HT-29 (cell line): ENCODE measurements at regions not wholly inside any gene's neighbourhood (a gene's known extent, or its start where the extent isn't known, plus 50 kb on each side); places are given as distances from the start of the nearest gene placed in this dataset.
"Not testable (repeated sequence)": the region's sequence is repeated elsewhere in the genome, so short reads cannot be mapped to it uniquely, and the experiment has no call there.

Experiments
- DNase-seq: peaks from one replicate; pipeline ENCODE4 v3.0.0-alpha.2; 2015; ENCODE audit warnings: low spot score

DNA sequence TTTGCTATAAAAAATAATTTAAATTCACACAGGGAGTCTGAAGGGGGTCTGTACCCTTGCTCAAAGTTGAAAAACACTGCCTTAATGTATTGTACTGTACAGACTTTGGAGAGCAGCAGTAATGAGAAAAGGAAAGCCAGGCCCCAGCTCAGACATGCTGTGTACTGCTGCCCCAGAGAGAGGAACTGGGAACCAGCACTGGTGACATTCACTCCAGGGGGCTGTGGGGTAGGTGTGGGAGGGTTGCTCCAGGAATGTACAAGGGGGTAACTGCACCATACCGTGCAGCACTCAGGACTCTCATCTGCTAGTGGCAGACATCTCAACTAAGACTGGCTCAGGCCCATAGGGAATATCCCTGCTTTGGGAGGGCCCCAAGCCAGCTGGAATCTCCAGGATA lies 146.0 kb upstream of the RMP24 start:
- no peak for DNase-seq

DNA sequence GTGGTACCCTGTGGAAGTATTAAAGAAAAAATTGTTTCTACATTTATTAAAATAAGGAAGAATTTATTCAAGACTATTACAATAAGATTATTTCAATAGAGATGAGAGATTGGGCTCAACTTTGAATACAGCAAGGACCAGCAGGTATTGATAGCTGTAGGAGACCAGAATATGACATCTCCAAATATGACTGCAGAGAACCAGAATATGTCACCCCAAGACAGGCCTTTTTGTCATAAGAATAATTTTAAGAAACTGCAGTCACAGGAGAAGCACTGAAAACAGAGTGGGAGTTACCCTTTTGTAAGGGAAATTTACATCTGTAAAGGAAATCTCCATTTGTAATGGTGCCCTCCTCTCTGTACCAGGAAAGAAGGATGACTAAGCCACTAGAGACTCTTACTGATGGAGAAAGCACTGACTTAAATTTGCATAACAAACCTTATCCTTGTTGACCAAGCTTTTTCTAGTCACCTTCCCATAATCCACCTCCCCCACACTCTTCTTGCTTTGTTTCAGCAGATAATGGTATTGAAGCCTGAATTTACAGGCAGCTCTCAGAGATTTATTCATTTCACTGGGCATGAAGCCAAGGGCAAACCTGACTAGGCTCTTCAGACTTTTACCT lies 145.1 kb upstream of the RMP24 start:
- DNase-seq: no peak

DNA sequence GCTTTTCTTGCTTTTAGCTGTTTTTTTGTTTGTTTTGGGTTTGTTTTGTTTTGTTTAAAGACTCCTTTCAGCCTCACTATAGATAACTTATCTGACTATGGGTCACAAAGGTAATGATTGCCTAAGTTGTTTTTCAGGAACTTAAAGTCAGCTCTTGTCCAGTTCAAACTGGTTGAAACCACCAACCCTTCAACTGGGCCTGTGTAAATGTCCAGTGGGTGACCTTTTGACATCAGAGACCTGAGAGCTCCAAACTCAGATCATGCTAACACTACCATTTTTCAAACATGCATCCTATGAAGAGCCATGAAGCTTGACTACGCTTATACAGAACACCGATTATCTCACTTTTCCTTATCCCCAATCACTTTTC lies 144.6 kb upstream of the RMP24 start:
- no peak for DNase-seq

DNA sequence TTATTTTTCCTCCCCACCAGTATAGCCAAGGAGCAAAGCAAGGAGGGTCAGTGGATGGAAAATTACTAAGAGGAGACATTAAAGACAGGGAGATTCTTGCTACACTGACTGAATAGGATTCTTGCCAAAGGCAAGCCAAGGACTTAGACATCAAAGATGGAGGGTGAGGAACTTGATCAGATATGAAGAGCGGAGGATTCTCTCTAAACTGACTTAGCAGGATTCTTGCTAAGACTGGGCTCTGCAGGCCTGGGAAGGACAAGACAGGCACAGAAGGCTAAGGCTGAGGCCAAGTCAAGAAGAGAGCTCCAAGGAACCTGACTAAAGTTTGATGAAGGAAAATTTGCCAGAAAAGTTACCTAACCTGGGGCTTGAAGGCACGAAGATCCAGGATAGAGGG lies 143.9 kb upstream of the RMP24 start:
- no peak for DNase-seq

DNA sequence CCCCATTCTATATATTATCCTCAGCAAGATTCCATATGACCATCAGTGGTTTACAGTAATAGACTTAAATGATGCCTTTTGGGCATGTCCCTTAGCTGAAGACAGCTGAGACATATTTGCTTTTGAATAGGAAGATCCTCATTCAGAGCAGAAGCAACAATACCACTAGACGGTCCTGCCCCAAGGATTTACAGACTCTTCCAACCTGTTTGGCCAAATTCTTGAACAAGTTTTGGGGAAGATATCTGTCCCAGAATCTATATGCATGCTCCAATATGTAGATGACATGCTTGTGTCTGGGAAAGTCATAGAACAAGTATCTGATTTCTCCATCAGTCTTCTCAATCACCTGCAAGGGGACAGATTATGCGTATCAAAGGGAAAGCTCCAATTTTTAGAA lies 137.1 kb upstream of the RMP24 start:
- no peak for DNase-seq

DNA sequence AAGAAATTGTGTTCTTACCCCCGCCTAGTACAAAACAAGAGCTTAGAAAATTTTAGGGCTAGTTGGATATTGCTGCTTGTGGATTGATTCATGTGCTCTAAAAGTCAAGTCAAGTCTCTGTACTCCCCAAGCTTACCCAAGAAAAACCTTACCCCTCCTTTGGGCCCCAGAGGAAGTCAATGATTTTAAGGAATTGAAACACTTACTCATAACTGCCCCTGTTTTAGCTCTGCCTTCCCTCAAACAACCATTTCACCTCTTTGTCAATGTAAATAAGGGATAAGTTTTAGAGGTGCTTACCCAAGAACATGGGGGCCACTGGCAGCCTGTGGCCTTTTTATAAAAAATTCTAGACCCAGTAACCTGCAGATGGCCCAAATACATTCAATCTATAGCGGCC lies 136.6 kb upstream of the RMP24 start:
- DNase-seq: no peak

DNA sequence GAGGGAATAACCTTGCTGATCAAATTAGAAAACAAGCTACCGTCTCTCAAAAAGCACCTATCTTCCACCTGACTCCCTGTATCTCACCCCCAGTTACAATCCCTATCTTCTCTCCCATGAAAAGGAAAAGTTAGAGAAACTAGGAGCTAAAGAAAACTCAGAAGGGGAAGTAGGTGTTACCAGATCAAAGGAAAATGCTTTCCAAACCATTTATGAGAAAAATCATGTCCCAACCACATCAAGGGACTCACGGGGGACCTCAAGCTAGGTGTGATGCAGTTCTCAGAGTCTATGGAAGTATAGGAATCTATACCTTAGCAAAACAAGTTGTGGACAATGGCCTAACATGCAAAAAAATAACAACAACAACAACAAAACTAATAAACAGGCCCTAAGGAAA lies 135.5 kb upstream of the RMP24 start:
- no peak for DNase-seq

DNA sequence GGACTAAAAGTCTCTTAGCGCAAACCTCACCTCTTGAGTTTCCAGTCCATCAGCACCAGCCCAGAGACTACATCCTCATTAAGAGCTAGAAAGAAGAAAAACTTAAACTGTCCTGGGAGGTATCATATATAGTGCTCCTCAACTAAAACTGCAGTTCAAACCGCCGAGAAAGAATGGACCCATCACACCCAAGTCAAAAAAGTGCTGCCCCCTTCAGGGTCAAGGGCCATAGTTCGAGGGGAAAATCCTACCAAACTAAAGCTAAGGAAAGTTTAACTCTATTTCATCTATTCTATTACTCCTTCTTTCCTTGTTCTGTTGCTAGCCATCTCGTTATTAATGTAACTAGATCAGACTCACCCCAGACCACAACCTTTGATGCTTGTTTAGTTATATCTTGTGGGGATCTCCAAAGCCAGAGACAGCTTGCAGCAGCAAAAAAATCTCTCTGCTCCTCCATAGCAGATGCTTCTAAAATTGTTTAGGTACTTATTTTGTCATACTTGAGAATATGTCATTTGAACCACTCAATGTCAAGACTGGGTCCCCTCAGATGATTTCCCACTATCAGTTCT lies 134.5 kb upstream of the RMP24 start:
- DNase-seq: no peak

DNA sequence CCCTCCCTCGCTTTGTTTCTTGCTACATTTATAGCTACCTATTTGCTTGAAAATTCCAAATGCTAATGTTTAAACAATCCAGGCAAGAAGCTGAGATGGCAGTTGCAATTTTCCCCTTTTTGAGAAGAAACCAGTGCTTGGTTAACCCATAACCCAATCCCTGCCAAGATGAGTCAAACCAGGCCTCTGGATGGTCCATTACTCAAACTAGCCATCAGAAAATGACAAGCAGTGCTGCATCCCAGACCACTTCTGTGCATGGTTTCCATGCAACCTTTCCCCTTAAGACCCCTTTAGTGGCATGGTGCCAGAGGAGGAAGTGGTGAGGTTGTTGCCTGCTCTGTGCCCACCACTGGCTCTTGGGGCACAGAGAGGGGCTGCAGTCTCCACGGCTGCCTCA lies 131.2 kb upstream of the RMP24 start:
- no peak for DNase-seq

DNA sequence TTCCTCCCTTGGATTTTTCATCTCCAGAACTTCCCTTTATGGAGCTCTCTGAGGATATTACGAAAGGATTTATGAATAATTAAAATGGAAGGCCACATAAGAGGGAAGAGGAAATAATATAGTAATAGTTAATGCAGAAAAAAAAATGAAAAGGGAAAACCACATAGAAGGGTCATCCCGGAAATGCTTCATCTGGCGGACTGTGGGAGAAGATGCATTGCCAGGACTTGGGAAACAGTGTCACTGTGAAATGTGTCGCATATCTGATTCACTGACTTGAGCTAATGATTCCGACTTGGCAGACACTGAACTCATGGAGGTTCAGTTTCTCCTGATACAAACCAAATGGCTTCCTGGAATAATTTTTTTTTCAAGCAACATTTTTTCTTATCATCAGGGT lies 129.9 kb upstream of the RMP24 start:
- DNase-seq: no peak

DNA sequence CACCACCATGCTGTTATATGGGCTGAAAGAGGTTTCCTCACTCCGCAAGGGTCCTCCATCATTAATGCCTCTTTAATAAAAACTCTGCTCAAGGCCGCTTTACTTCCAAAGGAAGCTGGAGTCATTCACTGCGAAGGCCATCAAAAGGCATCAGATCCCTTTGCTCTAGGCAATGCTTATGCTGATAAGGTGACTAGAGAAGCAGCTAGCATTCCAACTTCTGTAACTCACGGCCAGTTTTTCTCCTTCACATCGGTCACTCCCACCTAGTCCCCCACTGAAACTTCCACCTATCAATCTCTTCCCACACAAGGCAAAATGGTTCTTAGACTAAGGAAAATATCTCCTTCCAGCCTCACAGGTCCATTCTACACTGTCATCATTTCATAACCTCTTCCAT lies 124.2 kb upstream of the RMP24 start:
- not testable (repeated sequence) for DNase-seq

DNA sequence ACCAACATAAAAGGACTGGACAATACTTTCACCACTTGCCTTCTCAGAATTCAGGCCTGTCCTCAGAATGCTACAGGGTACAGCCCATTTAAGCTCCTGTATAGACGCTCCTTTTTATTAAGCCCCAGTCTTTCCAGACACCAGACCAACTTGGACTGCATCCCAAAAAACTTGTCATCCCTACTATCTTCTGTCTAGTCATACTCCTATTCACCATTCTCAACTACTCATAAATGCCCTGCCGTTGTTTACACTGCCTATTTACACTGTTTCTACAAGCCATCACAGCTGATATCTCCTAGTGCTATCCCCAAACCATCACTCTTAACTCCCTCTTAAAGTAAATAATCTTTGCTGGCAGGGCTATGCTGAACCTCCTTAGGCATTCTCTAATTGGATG lies 123.2 kb upstream of the RMP24 start:
- not testable (repeated sequence) for DNase-seq

DNA sequence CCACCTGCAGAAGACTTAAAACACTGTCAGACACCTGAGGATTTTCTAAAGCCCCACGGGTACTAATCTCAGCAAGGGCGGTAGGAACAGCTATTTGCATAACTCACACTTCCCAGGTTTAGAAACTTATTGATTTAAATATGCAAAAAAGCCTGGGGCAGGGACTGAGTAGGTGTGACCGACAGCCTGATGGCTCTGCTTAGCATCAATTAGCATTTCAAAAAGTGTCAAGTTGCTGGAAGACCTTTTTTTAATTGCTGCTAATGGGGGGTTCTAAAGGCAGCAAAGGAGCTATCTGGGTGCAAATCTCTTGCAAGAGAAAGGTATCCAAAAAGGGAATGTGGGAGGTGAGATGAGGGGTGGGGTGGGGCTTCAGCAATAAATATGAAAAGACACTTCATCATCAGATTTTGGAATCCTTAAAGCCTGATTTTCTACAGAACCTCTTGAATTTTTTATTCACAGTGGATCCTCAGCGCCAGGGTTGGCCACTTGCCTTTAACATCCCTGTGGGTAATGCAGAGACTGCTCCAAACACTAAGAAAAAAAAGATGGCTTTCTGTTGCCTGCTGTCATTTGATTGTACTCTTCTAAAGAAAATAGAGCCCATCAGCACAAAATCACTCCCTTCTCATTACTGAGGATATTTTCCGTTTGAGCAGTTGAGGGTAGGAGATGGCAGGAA lies 121.1 kb upstream of the RMP24 start:
- DNase-seq: no peak

DNA sequence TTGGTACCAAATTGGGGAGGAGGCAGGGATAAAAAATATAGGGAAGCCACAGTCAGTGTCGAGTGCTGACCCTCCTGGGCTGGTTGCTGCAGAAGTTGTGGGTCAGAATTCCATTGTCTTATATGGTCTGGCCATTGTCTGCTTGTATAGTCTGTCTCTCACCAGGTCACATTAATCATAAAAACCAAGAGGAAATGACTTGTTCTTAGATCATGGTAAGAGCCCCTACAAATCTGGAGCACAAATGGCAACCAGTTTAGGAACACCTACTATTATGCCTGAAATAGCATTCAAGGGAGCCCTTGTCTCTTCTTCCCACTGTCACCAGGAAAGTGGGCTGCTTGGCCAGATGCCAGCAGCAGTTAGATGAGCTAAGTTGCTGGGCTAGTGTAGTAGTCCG lies 119.7 kb upstream of the RMP24 start:
- no peak for DNase-seq

DNA sequence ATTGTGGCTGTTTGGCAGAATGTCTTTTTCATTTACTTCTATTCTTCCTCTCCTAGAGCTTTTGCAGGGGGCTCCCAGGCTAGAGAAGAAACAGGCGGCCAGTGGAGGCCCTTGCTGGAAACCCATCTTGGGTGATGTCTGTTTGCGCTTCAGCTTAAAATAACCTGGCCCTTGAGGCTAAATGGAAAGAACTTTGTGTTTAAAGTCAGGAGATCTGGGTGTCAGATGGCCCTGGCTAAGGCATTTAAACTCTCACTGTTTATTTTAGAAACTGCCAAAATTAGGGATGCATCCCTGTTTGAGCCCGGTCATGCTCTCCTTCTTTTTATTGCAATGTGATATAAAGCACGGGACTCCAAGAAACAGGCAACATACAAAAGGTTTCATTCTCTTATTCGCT lies 118.4 kb upstream of the RMP24 start:
- no peak for DNase-seq

DNA sequence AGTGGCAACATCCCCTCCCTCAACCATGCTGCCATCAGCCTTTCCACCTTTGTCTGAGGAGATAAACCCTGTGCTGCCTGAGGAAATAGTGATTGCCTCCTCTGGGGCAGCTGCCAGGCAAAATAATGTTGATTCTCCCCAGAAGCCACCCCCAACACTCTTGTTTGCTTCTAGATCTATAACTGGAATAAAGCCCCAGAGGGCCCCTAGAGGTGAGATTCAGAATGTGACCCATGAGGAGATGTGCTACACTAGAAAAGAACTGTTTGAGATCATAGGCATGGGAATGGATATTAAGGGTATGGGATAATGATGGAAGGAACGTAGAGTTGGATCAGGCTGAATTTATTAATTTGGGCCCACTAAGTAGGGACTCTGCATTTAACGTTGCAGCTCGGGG lies 116.3 kb upstream of the RMP24 start:
- no peak for DNase-seq

DNA sequence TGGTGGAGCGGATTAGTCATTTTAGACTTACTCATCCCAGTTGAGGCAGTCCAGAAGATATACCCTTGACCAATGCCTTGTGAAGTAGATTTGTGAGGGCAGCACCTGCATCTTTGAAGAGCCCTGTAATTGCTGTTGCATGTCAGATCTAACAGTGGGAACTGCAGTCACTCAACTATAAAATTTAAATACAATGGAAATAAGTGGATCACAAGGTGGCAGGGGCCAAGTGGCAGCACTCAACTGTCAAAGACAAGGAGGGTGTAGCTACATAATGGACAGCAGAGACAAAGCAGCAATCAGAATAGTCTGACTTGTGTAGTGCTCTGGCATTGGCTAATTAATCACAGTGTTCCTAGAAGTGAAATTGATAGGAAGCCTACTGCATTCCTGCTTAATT lies 115.8 kb upstream of the RMP24 start:
- DNase-seq: not testable (repeated sequence)

DNA sequence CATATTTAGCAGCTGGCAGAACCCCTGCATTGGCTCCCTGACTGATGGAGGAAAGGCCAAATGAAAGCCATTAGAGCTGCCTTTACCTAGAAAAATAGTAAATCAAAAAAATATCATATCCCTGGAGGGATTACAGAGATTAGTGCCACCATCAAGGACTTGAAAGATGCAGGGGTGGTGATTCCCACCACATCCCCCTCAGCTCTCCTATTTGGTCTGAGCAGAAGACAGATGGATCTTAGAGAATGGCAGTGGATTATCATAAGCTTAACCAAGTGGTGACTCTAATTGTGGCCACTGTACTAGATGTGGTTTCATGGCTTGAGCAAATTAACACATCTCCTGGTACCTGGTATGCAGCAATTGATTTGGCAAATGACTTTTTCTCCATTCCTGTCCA lies 114.9 kb upstream of the RMP24 start:
- not testable (repeated sequence) for DNase-seq

DNA sequence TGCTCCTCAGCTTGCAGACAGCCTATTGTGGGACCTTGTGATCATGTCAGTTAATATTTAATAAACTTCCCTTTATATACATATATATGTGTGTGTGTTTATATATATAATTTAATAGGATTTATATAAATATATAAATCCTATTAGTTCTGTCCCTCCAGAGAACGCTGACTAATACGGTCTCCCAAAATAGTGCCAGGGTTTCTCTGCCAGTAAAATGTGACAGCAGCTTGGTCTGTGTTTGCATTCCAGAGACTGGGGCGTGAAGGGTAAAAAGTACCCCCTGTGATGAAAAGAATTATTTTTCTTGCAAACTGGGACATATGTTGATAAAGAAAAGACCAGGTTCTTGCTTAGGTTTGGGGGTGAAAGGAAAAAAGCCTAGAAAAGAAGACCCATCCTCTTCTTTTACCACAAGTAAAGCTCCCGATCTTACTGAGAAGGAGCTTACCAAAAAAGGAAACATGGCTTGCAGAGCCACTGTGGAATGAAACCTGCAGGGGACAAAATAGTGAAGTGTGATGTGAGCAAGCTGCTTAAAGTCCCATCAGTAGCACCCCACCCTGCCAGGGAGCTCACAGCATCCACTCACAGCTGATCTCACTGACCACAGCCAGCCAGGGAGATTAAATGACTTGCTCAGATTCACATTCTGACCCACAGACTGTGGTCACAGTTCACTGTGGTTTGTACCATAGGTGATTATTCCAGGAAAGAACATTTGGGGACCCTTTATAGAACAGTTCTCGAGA lies 110.9 kb upstream of the RMP24 start:
- no peak for DNase-seq

DNA sequence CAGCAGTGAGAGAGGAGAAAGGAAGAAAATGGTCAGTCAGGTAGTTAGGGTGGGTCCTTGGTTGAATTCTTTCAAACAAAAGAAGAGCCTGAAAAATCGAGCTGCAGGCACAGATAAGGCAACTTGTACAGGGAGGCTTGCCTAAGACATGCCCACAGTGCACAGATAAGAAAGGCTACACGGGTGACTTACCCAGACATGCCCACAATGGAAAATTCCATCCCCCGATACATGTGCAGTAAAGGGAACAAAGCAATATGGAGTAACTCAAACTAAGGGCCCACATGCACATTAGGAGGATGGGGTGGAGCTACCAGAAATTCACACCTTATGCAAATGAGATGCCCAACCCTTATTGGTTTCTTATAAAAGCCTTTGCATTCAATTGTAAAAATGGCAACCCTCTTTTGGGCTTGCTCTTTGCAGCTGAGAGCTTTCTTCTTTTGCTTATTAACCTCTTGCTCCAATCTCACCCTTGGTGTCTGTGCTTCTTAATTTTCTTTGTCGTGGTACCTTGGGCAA lies 110.3 kb upstream of the RMP24 start:
- no peak for DNase-seq

DNA sequence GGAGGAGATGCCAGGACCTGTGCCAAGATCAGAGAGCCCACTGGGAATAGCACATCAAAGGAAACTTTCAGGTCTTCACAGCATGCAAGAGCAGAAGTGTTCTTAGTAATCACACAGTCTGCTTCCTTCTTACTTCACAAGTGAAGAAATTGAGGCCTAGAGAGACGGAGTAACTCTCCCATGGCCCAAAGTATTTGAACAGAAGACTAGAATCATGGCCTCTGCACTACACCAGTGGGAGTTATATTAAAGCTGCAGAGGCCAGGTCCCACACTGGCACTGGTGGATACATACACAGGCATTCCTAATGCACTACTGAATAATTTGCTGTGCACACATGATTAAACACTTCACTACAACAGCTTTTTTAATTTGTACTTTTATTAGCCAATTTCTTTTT lies 107.6 kb upstream of the RMP24 start:
- no peak for DNase-seq

DNA sequence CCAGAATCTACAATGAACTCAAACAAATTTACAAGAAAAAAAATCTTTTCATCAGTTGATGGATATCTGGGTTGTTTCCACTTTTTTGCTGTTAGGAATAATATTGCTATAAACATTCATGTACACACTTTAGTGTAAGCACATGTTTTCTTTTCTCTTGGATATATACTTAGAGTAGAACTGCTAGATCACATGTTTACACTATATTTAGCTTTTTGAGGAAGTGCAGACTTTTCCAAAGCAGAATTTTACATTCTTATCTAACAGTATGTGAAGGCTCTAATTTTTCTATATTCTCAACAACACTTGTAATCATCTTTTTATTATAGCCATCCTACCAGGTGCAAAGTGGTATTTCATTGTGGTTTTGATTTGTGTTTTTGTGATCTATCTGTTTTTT lies 103.6 kb upstream of the RMP24 start:
- DNase-seq: no peak

DNA sequence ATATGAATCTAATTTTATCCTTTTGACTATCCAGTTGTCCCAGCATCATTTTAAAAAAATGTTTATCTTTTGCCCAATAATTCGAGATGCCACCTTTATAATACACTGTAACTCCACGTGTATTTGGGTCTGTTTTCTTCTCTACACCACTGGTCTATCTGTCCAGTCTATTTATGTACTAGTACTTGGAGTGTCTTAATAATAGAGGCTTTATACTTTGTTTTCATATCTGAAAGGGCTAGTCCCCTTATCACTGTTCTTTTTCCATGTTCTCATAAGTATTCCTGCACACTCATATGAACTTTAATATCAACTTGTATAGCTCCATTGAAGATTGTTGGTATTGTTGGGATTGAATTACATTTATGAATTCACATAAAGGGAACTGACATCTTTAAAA lies 101.1 kb upstream of the RMP24 start:
- no peak for DNase-seq
